Activated CD4-positive, CD25-positive, alpha-beta regulatory T cell treated with anti-CD3 and anti-CD28 coated beads, Interleukin-2, amount 50 U/mL, for 72 hours (primary cell): ENCODE measurements at regions not wholly inside any gene's neighbourhood (a gene's known extent, or its start where the extent isn't known, plus 50 kb on each side); places are given as distances from the start of the nearest gene placed in this dataset.

ENCODE experiments used
- DNase-seq: peaks from one replicate; pipeline ENCODE4 v3.0.0; 2021

GRCh38 chr12:91836264-91836663 is 309.4 kb downstream of the BTG1 start:
- DNase-seq: no peak

- no peak for DNase-seq
Measured at GRCh38 chr12:91835693-91836092, 310.0 kb downstream of the BTG1 start.

GRCh38 chr12:91833780-91834359 is 311.8 kb downstream of the BTG1 start:
- DNase-seq: no peak

- DNase-seq: no peak
Measured at GRCh38 chr12:91825999-91826398, 319.6 kb downstream of the BTG1 start.

- no peak for DNase-seq
Measured at GRCh38 chr12:91824991-91825390, 320.7 kb downstream of the BTG1 start.

- no peak for DNase-seq
Measured at GRCh38 chr12:91819132-91819447, 326.6 kb downstream of the BTG1 start.

- DNase-seq: no peak
Measured at GRCh38 chr12:91818227-91819131, 327.2 kb downstream of the BTG1 start.

- DNase-seq: no peak
Measured at GRCh38 chr12:91817517-91817916, 328.1 kb downstream of the BTG1 start.

- no peak for DNase-seq
Measured at GRCh38 chr12:91813701-91814100, 331.9 kb downstream of the BTG1 start.

- peak; percentile 76 for DNase-seq
Measured at GRCh38 chr12:91811481-91812287, 334.0 kb downstream of the BTG1 start.

GRCh38 chr12:91810531-91811451 is 334.9 kb downstream of the BTG1 start:
- no peak for DNase-seq

- no peak for DNase-seq
Measured at GRCh38 chr12:91810077-91810476, 335.6 kb downstream of the BTG1 start.

- DNase-seq: no peak
Measured at GRCh38 chr12:91805031-91805430, 340.6 kb downstream of the BTG1 start.

- DNase-seq: no peak
Measured at GRCh38 chr12:91804533-91804932, 341.1 kb downstream of the BTG1 start.

- no peak for DNase-seq
Measured at GRCh38 chr12:91801048-91801447, 344.6 kb downstream of the BTG1 start.

GRCh38 chr12:91793676-91794075 is 352.0 kb downstream of the BTG1 start:
- DNase-seq: no peak

- DNase-seq: no peak
Measured at GRCh38 chr12:91792597-91792996, 353.0 kb downstream of the BTG1 start.

- no peak for DNase-seq
Measured at GRCh38 chr12:91786499-91787272, 359.0 kb downstream of the BTG1 start.

- DNase-seq: no peak
Measured at GRCh38 chr12:91785655-91786498, 359.8 kb downstream of the BTG1 start.

GRCh38 chr12:91781114-91781513 is 364.5 kb downstream of the BTG1 start:
- DNase-seq: no peak

- DNase-seq: peak; percentile 39
Measured at GRCh38 chr12:91778938-91779400, 366.7 kb downstream of the BTG1 start.
